GM23338 (cell line): ENCODE measurements at regions not wholly inside any gene's neighbourhood (a gene's known extent, or its start where the extent isn't known, plus 50 kb on each side); places are given as distances from the start of the nearest gene placed in this dataset.

Experiments
- ATAC-seq: fragments of 200-7000 bp; cut with Tn5 transposase; 3 replicates; pipeline ENCODE4 v1.9.1; 2020
- DNase-seq: peaks from one replicate; pipeline ENCODE4 v3.0.0-alpha.2; 2015; ENCODE audit warnings: low spot score
- H2AFZ ChIP-seq: fragments of 200-600 bp; sonication (generic); 2 replicates; pipeline ENCODE4 v1.8.0; 2016; ENCODE audit warnings: antibody characterized with exemption, mild to moderate bottlenecking, moderate library complexity
- H3F3A ChIP-seq: fragments of 200-600 bp; sonication (generic); replicated peaks from 2 replicates; pipeline ENCODE4 v1.8.0; 2017; ENCODE audit warnings: antibody characterized with exemption, mixed run types, low read depth
- H3K27ac ChIP-seq: fragments of 200-600 bp; sonication (generic); 2 replicates; pipeline ENCODE4 v1.6.1; 2016; ENCODE audit warnings: low read depth
- H3K27me3 ChIP-seq: fragments of 200-600 bp; sonication (generic); 2 replicates; pipeline ENCODE4 v1.8.0; 2016; ENCODE audit warnings: mild to moderate bottlenecking, mixed run types, moderate library complexity; ENCODE audit not compliant: insufficient read depth
- H3K36me3 ChIP-seq: fragments of 200-600 bp; sonication (generic); 2 replicates; pipeline ENCODE4 v1.8.0; 2016; ENCODE audit warnings: mild to moderate bottlenecking; ENCODE audit not compliant: insufficient read depth
- H3K4me1 ChIP-seq: fragments of 200-600 bp; sonication (generic); 2 replicates; pipeline ENCODE4 v1.8.0; 2016; ENCODE audit warnings: mild to moderate bottlenecking, moderate library complexity; ENCODE audit not compliant: insufficient read depth
- H3K4me2 ChIP-seq: fragments of 200-600 bp; sonication (generic); 2 replicates; pipeline ENCODE4 v1.7.1; 2017; ENCODE audit warnings: mixed run types
- H3K4me3 ChIP-seq: fragments of 200-600 bp; sonication (generic); 2 replicates; pipeline ENCODE4 v1.6.1; 2016; ENCODE audit warnings: mixed run types
- H3K79me2 ChIP-seq: fragments of 200-600 bp; sonication (generic); replicated peaks from 2 replicates; pipeline ENCODE4 v1.8.0; 2017; ENCODE audit warnings: mild to moderate bottlenecking; ENCODE audit not compliant: insufficient read depth
- H3K9me2 ChIP-seq: fragments of 200-600 bp; sonication (generic); 2 replicates; pipeline ENCODE4 v1.8.0; 2017; ENCODE audit not compliant: insufficient read depth
- H4K20me1 ChIP-seq: fragments of 200-600 bp; sonication (generic); replicated peaks from 2 replicates; pipeline ENCODE4 v1.8.0; 2017; ENCODE audit warnings: mild to moderate bottlenecking; ENCODE audit not compliant: insufficient read depth
- H3K27ac Mint-ChIP-seq: 2 replicates; pipeline ENCODE4 v1.8.0; 2020; ENCODE audit warnings: inconsistent platforms, mild to moderate bottlenecking, moderate library complexity, mixed read lengths
- H3K27me3 Mint-ChIP-seq: 3 replicates; pipeline ENCODE4 v1.8.0; 2022; ENCODE audit warnings: low read depth, mild to moderate bottlenecking, moderate library complexity, mixed read lengths, inconsistent platforms; ENCODE audit not compliant: insufficient read depth, poor library complexity
- H3K36me3 Mint-ChIP-seq: 3 replicates; pipeline ENCODE4 v1.8.0; 2021; ENCODE audit warnings: low read depth, mild to moderate bottlenecking, inconsistent platforms, moderate library complexity, mixed read lengths
- H3K4me1 Mint-ChIP-seq: 3 replicates; pipeline ENCODE4 v1.8.0; 2020; ENCODE audit warnings: mild to moderate bottlenecking, inconsistent platforms, mixed read lengths
- H3K4me3 Mint-ChIP-seq: 3 replicates; pipeline ENCODE4 v1.8.0; 2021; ENCODE audit warnings: moderate library complexity, mild to moderate bottlenecking, inconsistent platforms, mixed read lengths
- H3K9me3 Mint-ChIP-seq: 3 replicates; pipeline ENCODE4 v1.8.0; 2020; ENCODE audit warnings: moderate library complexity, mild to moderate bottlenecking, inconsistent platforms, mixed read lengths
- CREB1 ChIP-seq: fragments of 250-450 bp; sonication (Bioruptor Pico); IDR thresholded peaks from 2 replicates; pipeline ENCODE4 v1.5.0; 2020; ENCODE audit warnings: low read depth, mild to moderate bottlenecking, moderate library complexity
- ETS1 ChIP-seq: IDR thresholded peaks from 2 replicates; pipeline ENCODE4 v1.6.1; 2016; ENCODE audit warnings: antibody characterized with exemption
- EZH2 ChIP-seq: fragments of 200-600 bp; sonication (generic); IDR thresholded peaks from one replicate; pipeline ENCODE4 v1.8.0; 2017; ENCODE audit warnings: antibody characterized with exemption, mild to moderate bottlenecking, low read depth; ENCODE audit not compliant: unreplicated experiment
- EZH2phosphoT487 ChIP-seq: fragments of 200-600 bp; sonication (generic); IDR thresholded peaks from one replicate; pipeline ENCODE4 v1.8.1; 2018; ENCODE audit warnings: antibody characterized with exemption; ENCODE audit not compliant: unreplicated experiment
- JUNB ChIP-seq: IDR thresholded peaks from one replicate; pipeline ENCODE4 v1.6.1; 2016; ENCODE audit warnings: antibody characterized with exemption; ENCODE audit not compliant: unreplicated experiment
- NANOG ChIP-seq: IDR thresholded peaks from 2 replicates; pipeline ENCODE4 v1.6.1; 2016; ENCODE audit warnings: antibody characterized with exemption, borderline replicate concordance
- POLR2AphosphoS5 ChIP-seq: IDR thresholded peaks from 2 replicates; pipeline ENCODE4 v1.6.1; 2016; ENCODE audit warnings: antibody characterized with exemption, low read depth
- REST ChIP-seq: IDR thresholded peaks from one replicate; pipeline ENCODE4 v1.6.1; 2018; ENCODE audit warnings: antibody characterized with exemption; ENCODE audit not compliant: unreplicated experiment
- STAT1 ChIP-seq: IDR thresholded peaks from one replicate; pipeline ENCODE4 v1.6.1; 2016; ENCODE audit warnings: antibody characterized with exemption; ENCODE audit not compliant: unreplicated experiment
- ZNF114 ChIP-seq: fragments of 250-450 bp; sonication (Bioruptor Pico); IDR thresholded peaks from 2 replicates; pipeline ENCODE4 v1.5.0; 2020; ENCODE audit warnings: mild to moderate bottlenecking, moderate library complexity
- ZNF331 ChIP-seq: fragments of 250-450 bp; sonication (Bioruptor Pico); IDR thresholded peaks from 2 replicates; pipeline ENCODE4 v1.5.0; 2020; ENCODE audit warnings: low read depth, mild to moderate bottlenecking, moderate library complexity
- ZNF462 ChIP-seq: fragments of 250-450 bp; sonication (Bioruptor Pico); IDR thresholded peaks from 2 replicates; pipeline ENCODE4 v1.5.0; 2020; ENCODE audit warnings: mild to moderate bottlenecking, moderate library complexity
- TF ChIP-seq, protein P1 (sequence below), 2 experiments: fragments of 200-600 bp in 1 of 2; sonication (generic) in 1 of 2; conservative IDR thresholded peaks; 2 replicates each; pipeline versions ENCODE4 v1.5.1 to v1.6.1; 2016 to 2017; ENCODE audit warnings: antibody characterized with exemption in 2 of 2, low read depth in 2 of 2, mild to moderate bottlenecking in 2 of 2, moderate library complexity in 1 of 2

GRCh38 chr7:24130631-24131030 is 153.4 kb upstream of the NPY start:
- Histone ChIP-seq H3K9me2 (peaks cover 5% of the 10 kb centered on the region; the same call in 1 of the 2 replicates), H3K4me2 (no peak overlapping the region), H3K4me1 (no peaks in the 10 kb centered on the region), H3K36me3 (no peaks in the 10 kb centered on the region), H3F3A (no peaks in the 10 kb centered on the region), H3K79me2 (no peaks in the 10 kb centered on the region), H2AFZ (no peak overlapping the region), H3K27me3 (no peaks in the 10 kb centered on the region), H3K27ac (no peak overlapping the region), H4K20me1 (no peaks in the 10 kb centered on the region), H3K4me3 (no peak overlapping the region)
- Mint-ChIP-seq H3K9me3 (no peaks in the 10 kb centered on the region), H3K36me3 (no peaks in the 10 kb centered on the region), H3K4me1 (no peaks in the 10 kb centered on the region), H3K27ac (no peak overlapping the region), H3K4me3 (no peak overlapping the region), H3K27me3 (peaks cover 1% of the 10 kb centered on the region)
- ATAC-seq (no peak), DNase-seq (no peak)
- TF ChIP-seq STAT1 (no peak), POLR2AphosphoS5 (no peak), ZNF331 (CRISPR knock-in tag) (no peak), ZNF462 (CRISPR knock-in tag) (no peak), EZH2 (no peak), EZH2phosphoT487 (no peak), ZNF114 (CRISPR knock-in tag) (no peak), CREB1 (CRISPR knock-in tag) (no peak), JUNB (no peak), ETS1 (no peak), NANOG (no peak), REST (no peak)
- TF ChIP-seq, protein P1, sequence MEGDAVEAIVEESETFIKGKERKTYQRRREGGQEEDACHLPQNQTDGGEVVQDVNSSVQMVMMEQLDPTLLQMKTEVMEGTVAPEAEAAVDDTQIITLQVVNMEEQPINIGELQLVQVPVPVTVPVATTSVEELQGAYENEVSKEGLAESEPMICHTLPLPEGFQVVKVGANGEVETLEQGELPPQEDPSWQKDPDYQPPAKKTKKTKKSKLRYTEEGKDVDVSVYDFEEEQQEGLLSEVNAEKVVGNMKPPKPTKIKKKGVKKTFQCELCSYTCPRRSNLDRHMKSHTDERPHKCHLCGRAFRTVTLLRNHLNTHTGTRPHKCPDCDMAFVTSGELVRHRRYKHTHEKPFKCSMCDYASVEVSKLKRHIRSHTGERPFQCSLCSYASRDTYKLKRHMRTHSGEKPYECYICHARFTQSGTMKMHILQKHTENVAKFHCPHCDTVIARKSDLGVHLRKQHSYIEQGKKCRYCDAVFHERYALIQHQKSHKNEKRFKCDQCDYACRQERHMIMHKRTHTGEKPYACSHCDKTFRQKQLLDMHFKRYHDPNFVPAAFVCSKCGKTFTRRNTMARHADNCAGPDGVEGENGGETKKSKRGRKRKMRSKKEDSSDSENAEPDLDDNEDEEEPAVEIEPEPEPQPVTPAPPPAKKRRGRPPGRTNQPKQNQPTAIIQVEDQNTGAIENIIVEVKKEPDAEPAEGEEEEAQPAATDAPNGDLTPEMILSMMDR (conservative IDR thresholded peaks at IDR 0.05; ENCODE audit: low read depth in 2 of 2) = no peak
